LNCAP (cell line): ENCODE measurements at regions not wholly inside any gene's neighbourhood (a gene's known extent, or its start where the extent isn't known, plus 50 kb on each side); places are given as distances from the start of the nearest gene placed in this dataset.

ENCODE experiments used
- CTCF ChIP-seq: fragments of 450-650 bp; IDR thresholded peaks from 2 replicates; pipeline ENCODE4 v1.5.1; 2017; ENCODE audit warnings: mild to moderate bottlenecking

DNA sequence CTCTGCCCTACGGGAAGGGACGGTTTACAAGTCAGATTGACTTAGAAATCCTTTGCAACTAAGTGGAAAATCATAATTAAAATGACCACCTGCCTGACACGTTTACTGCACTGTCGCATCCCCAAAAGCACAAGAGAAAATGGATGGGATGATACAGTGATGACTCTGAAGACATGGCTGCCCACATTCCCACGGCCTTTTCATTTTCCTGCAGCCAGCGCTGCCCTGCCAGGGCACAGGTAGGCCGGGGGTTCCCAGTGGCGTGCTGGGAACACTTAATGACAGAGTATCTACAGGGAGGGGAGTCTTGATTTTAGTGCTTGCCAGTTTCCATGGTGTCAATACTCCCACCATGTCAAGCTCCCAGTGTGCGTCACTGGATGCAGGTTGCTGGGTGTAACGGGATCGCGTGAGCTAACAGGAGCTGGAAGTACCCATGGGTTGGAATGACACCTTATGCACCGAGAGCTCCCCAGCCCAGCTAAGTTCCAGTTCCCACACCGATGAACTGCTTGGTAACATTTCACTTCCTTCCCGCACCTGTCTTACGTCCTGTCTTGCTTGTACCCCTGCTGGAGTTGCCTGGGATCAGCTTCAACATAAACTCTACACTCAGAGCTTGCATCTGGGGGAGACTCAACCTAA is 129.0 kb downstream of the ANKRD60 start:
- no peak for TF ChIP-seq CTCF

DNA sequence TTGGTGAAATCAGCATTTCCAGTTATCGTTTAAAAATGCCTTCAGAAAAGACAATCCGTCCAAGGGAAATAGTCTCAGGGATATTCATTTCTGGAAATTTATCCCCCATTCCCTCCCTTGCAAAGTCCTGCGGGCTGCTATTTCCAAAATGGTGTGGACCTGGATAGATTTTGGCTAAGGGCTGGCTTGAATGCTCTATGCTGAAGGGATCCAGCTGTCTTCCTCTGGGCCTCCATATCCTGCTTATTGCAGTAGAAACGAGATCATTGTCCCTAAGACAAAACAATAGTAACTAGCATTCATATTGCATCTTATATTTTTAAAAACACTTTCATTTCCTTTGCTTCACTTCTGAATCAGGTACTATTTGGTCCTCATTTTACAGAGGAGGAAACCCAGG is 129.9 kb downstream of the ANKRD60 start:
- no peak for TF ChIP-seq CTCF

DNA sequence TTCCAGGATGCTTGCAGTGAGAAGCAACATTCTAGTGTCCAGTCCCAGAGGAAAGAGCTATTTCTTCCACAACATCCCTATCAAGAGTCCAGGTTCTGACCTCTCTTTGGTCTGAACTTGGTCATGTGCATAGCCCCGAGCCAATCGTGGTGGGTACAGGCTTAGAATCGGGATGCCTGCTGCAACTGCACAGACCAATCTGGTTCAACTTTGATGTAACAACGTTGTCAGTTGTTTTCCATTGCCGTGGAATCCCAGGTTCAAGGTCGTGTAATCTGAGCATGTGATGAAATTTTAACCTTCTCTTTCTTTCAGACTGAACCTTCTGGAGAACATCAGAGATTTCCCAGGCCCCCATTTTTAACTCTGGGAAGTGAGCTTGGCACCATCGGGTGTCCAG is 130.5 kb downstream of the ANKRD60 start:
- TF ChIP-seq CTCF, result no peak

DNA sequence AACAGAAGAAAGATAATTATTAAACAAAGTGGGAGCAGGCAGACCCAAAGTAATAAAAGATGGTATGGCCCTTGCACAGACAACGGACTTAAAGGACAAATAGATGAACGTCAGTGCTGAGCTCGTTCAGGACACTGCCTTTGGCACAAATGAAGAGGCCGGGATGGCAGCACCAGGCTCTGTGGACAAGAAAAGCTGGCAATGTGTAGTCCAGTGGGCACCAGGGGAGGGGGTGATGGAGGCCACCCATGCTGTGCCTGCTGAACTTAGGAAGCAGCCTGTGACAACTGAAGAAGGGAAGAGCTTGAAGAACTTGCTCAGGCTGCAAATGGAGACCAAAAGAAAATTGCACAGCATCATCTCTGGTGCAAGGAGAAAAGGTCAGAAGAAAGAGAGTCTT is 131.0 kb downstream of the ANKRD60 start:
- TF ChIP-seq CTCF, result no peak

- TF ChIP-seq CTCF, result no peak
These were observed 131.5 kb downstream of the ANKRD60 start for GRCh38 chr20:58096880-58097423.

GRCh38 chr20:58094698-58095097 is 133.8 kb downstream of the ANKRD60 start:
- TF ChIP-seq CTCF, result no peak

DNA sequence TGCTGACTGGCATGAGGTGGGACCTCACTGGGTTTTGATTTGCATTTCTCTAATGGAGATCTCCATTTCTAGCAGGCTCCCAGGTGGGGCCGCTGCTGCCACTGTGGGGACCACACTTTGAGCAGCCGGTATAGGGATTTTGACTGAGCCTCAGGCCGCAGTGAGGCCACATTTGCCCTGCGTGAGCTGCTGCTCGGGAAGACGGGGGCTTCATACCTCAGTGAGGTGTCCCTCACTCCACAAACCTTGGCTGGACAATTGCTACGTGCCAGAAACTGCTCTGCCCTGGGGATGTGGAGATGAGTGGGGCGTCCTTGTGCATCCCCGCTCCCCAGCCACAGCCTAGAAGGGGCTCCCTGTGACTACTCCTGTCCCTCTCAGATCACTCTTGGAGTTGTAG is 134.3 kb downstream of the ANKRD60 start:
- TF ChIP-seq CTCF, result no peak

DNA sequence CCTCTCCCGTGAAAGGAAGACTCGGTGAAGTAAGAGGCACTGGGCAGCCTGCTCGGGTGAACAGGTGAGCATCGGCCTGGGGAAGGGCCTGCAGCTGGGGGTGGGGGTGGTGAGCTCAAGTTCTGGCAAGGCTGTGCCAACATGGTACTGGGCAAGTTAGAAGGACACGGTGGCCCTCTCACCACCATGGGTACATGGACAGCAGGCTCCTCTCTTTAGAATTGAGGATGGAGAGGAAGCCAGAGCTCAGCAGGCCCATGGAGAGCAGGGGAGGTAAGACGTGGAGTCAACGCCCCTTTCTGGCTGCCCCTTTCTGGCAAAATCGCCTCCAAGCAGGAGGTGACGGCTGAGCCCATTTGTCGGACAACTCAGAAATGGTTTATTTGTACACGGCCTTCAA is 135.6 kb downstream of the ANKRD60 start:
- TF ChIP-seq CTCF, result no peak
